Transverse colon (tissue), 4 donors: ENCODE measurements at regions not wholly inside any gene's neighbourhood (a gene's known extent, or its start where the extent isn't known, plus 50 kb on each side); places are given as distances from the start of the nearest gene placed in this dataset.

Experiments
- DNase-seq: peaks from one replicate; pipeline ENCODE4 v3.0.0-alpha.2; 2019
- H3K27ac ChIP-seq, 4 donors: fragments of 200-600 bp; sonication (generic); 2 replicates each; pipeline ENCODE4 v1.5.1; 2016 to 2018; ENCODE audit warnings: inconsistent platforms in 4 of 4
- H3K27me3 ChIP-seq: fragments of 200-600 bp; sonication (generic); 2 replicates; pipeline ENCODE4 v1.5.1; 2017; ENCODE audit warnings: inconsistent platforms
- H3K36me3 ChIP-seq, 4 donors: fragments of 200-600 bp; sonication (generic); 2 replicates each; pipeline ENCODE4 v1.5.1; 2017 to 2019; ENCODE audit warnings: inconsistent platforms in 4 of 4
- H3K4me1 ChIP-seq, 4 donors: fragments of 200-600 bp; sonication (generic); 2 replicates each; pipeline ENCODE4 v1.5.1; 2017 to 2020; ENCODE audit warnings: inconsistent platforms in 4 of 4
- H3K4me3 ChIP-seq, 4 donors: fragments of 200-600 bp; sonication (generic); 1 replicate in 1 of 4; 2 replicates in 3 of 4; pipeline versions ENCODE4 v1.5.1 to v1.6.1; 2017 to 2019; ENCODE audit warnings: inconsistent platforms in 4 of 4
- H3K9me3 ChIP-seq, 2 donors: fragments of 200-600 bp; sonication (generic); 2 replicates each; pipeline ENCODE4 v1.5.1; 2017 to 2019; ENCODE audit warnings: inconsistent platforms in 2 of 2
- CTCF ChIP-seq, 5 experiments: fragments of 200-600 bp in 3 of 5; fragments of 450-650 bp in 2 of 5; sonication (generic) in 3 of 5; IDR thresholded peaks; 1 replicate in 2 of 5; 2 replicates in 3 of 5; pipeline ENCODE4 v1.5.1; 2016 to 2017; ENCODE audit warnings: antibody characterized with exemption in 5 of 5, inconsistent platforms in 3 of 5, mild to moderate bottlenecking in 2 of 5, moderate library complexity in 1 of 5
- EP300 ChIP-seq: sonication (generic); formaldehyde crosslinking; IDR thresholded peaks from one replicate; pipeline ENCODE4 v1.6.1; 2017; ENCODE audit warnings: antibody characterized with exemption, low read depth
- POLR2A ChIP-seq: fragments of 450-650 bp; IDR thresholded peaks from one replicate; pipeline ENCODE4 v1.6.1; 2016; ENCODE audit warnings: antibody characterized with exemption, mild to moderate bottlenecking, moderate library complexity
- POLR2AphosphoS5 ChIP-seq, 3 donors: sonication (generic); formaldehyde crosslinking; IDR thresholded peaks; one replicate each; pipeline ENCODE4 v1.6.1; 2016; ENCODE audit warnings: antibody characterized with exemption in 3 of 3
- WGBS, 2 donors: methylation state at CpG; one replicate each; pipeline ENCODE4 v1.1.5; 2018; ENCODE audit warnings: low coverage in 1 of 2; 5-methylcytosine and 5-hydroxymethylcytosine counted together
- in situ Hi-C, 4 donors: fragments of 200-750 bp; cut with MboI; loops; one replicate each; pipeline versions ENCODE4 v1.15.0 to v1.15.1; 2017; ENCODE audit warnings: low sequenced_read_pairs in 3 of 4, low pct_ligation_motif_present in 1 of 4, low pct_unique_long_range_greater_than_20kb in 1 of 4
- intact Hi-C: fragments of 100-400 bp; cut with DNase I; formaldehyde crosslinking; loops from one replicate; pipeline ENCODE4 v1.15.1; 2023; ENCODE audit warnings: low total_unique reads

- no peak for TF ChIP-seq POLR2AphosphoS5 (IDR thresholded peaks at IDR 0.05)
- TF ChIP-seq CTCF (IDR thresholded peaks at IDR 0.05): no peak
- no peak for TF ChIP-seq EP300
- TF ChIP-seq POLR2A: no peak
- in situ Hi-C loops: no loop called here
- peaks cover 4 to 39% (median 23%) of the 10 kb centered on the region in 4 donors for H3K4me1 ChIP-seq
Observed at GRCh38 chr3:188001093-188001492, 152.9 kb upstream of the LPP start.

GRCh38 chr3:188001926-188002325 lies 152.0 kb upstream of the LPP start:
- DNase-seq: no peak
- H3K4me3 ChIP-seq: no peak overlapping the region
- peaks cover 4 to 39% (median 23%) of the 10 kb centered on the region in 4 donors for H3K4me1 ChIP-seq
- no peaks in the 10 kb centered on the region for H3K36me3 ChIP-seq
- no peaks in the 10 kb centered on the region for H3K27me3 ChIP-seq
- no peaks in the 10 kb centered on the region for H3K9me3 ChIP-seq
- in situ Hi-C loops (no loop called here), intact Hi-C loops (no loop called here)
- H3K27ac ChIP-seq: no peak overlapping the region
- TF ChIP-seq CTCF (IDR thresholded peaks at IDR 0.05) (no peak), POLR2AphosphoS5 (IDR thresholded peaks at IDR 0.05) (no peak), EP300 (no peak), POLR2A (no peak)

More at GRCh38 chr3:188001093-188001492, 152.9 kb upstream of the LPP start:
- H3K36me3 ChIP-seq: no peaks in the 10 kb centered on the region
- DNase-seq: no peak
- WGBS, 2 donors: 53% methylated on average over 3 of the region's 3 CpGs; no CpG with 5 or more reads in 1 of the 2 donors
- H3K27me3 ChIP-seq: no peaks in the 10 kb centered on the region
- intact Hi-C loops: no loop called here
- H3K27ac ChIP-seq: peak overlapping the region in 1 of 4 donors; percentile 24
- no peak overlapping the region for H3K4me3 ChIP-seq
- H3K9me3 ChIP-seq: no peaks in the 10 kb centered on the region

GRCh38 chr3:188002626-188003138 lies 151.3 kb upstream of the LPP start:
- in situ Hi-C loops: no loop called here
- no peak for DNase-seq
- no peaks in the 10 kb centered on the region for H3K27me3 ChIP-seq
- H3K4me1 ChIP-seq: peaks cover 4 to 39% (median 22%) of the 10 kb centered on the region in 4 donors
- TF ChIP-seq EP300 (no peak), POLR2AphosphoS5 (IDR thresholded peaks at IDR 0.05) (no peak), CTCF (IDR thresholded peaks at IDR 0.05) (no peak), POLR2A (no peak)
- H3K36me3 ChIP-seq: no peaks in the 10 kb centered on the region
- WGBS, 2 donors: 100% methylated on average over 1 of the region's 1 CpG
- no peaks in the 10 kb centered on the region for H3K9me3 ChIP-seq
- intact Hi-C loops: no loop called here
- H3K27ac ChIP-seq: peak overlapping the region; percentile 44 to 71 (median 65)
- no peak overlapping the region for H3K4me3 ChIP-seq

DNA sequence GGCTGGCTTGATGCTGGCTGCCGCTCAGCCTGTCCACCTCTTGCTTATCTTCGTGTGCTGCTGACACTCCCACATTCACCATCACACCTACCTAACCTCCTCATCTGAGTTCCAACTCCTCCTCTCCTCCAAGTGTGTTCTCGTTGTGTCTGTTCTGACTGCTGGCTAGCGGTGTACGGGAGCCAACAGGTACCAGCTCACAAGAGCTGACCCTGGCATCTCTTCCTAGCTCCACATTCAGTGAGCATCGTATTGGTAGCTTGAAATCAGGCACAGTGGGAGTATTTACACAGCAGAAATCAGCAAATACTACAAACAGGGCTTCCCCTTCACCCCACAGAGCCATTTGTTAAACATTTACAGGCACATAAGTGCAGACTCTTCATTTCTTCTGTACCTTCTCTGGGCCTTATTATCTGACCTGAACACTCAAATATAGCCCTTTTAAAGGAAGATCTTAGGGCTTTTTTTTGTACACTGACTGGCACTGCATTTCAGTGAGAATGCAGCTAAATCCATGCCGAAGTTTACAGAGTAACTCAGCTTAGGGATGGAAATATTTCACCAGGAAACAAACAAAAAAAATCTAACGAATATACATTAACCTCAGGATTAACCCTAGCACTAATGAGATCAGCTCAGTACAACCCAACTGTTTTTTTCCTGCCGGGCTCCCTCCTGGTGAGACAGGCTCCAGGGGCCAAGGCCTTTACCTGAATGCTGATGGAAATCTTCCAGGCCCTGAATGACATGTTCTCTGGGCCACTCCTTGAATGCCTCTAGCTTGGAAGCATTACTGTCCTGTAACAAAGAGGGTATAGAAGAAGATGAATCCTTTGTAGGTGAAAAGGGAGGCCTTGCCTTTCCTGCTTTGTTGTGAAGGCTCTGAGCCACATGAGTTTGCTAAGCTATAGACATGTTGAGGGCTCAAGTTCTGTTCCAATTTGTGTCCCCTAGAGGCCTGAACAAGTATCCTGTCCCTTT lies 150.5 kb upstream of the LPP start:
- whole genome bisulfite sequencing, 2 donors: 52 to 59% methylated on average over 8 to 9 of the region's 9 CpGs
- H3K9me3 ChIP-seq: no peaks in the 10 kb centered on the region
- H3K27me3 ChIP-seq: no peaks in the 10 kb centered on the region
- peaks cover 4 to 32% (median 18%) of the 10 kb centered on the region in 4 donors for H3K4me1 ChIP-seq
- TF ChIP-seq EP300: no peak
- peak in 1 of 5 experiments; percentile 15 for TF ChIP-seq CTCF (IDR thresholded peaks at IDR 0.05)
- H3K27ac ChIP-seq: peak overlapping the region; percentile 44 to 71 (median 65)
- in situ Hi-C loops (no loop called here), intact Hi-C loops (no loop called here)
- no peak overlapping the region for H3K4me3 ChIP-seq
- DNase-seq: peak; percentile 43
- H3K36me3 ChIP-seq: no peaks in the 10 kb centered on the region
